AG04449 (cell line): ENCODE measurements at regions not wholly inside any gene's neighbourhood (a gene's known extent, or its start where the extent isn't known, plus 50 kb on each side); places are given as distances from the start of the nearest gene placed in this dataset.

Source experiments
- CTCF ChIA-PET: fragments of 350-600 bp; formaldehyde crosslinking; extraction: SDS; loops from one replicate; lab custom pipeline; 2021; ENCODE audit warnings: antibody characterized with exemption; lab: Yijun Ruan, JAX
- POLR2A ChIA-PET: fragments of 400-600, 350-600 bp; formaldehyde crosslinking; extraction: SDS; loops from one replicate; lab custom pipeline; 2020; ENCODE audit warnings: antibody characterized with exemption, inconsistent platforms; lab: Yijun Ruan, JAX
- DNase-seq: peaks from one replicate; pipeline ENCODE4 v3.0.0-alpha.2; 2010; ENCODE audit warnings: low read depth, low spot score
- H3K4me3 ChIP-seq: 2 replicates; pipeline ENCODE4 v1.5.1; 2011; ENCODE audit warnings: low read depth, mild to moderate bottlenecking, control low read depth, low read length
- TF ChIP-seq, protein P1 (sequence below): IDR thresholded peaks from one replicate; pipeline ENCODE4 v1.5.1; 2011; ENCODE audit warnings: mild to moderate bottlenecking, moderate library complexity, low read length, control low read depth, inconsistent platforms; ENCODE audit not compliant: insufficient read depth; ENCODE audit errors: missing control alignments

DNA sequence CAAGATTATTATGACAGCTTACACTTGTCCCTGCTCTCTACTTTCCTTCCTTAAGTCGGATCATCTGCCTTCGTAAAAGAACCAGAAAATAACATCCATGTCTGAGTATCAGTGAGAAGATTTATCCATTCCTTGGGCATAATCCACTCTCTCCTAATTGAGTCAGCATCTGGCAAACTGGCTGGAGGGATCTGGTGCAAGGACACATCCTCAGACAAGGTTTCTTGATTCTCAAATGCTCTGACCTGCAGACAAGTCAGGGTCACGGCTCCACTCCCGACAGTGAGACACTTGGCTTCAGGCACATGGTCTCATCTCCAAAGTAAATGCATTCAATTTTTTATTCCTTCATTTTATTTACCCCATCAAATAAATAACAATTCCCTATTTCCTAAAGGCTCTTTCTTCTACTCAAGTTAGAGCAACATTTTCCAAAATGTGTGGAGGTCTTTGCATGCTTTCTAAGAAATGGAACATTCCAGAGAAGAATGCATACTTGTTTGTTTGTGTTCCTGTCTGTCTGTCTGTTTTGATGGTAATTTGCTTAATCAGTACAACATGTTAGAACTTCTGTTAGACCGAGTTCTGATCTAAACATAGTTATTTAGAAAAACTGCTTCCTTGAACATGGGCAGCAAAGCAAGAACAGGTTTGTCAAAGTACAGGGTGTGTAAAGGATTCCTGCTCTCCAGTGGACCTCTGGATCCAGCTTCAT lies 246.9 kb downstream of the IRS1 start:
- TF ChIP-seq, protein P1, sequence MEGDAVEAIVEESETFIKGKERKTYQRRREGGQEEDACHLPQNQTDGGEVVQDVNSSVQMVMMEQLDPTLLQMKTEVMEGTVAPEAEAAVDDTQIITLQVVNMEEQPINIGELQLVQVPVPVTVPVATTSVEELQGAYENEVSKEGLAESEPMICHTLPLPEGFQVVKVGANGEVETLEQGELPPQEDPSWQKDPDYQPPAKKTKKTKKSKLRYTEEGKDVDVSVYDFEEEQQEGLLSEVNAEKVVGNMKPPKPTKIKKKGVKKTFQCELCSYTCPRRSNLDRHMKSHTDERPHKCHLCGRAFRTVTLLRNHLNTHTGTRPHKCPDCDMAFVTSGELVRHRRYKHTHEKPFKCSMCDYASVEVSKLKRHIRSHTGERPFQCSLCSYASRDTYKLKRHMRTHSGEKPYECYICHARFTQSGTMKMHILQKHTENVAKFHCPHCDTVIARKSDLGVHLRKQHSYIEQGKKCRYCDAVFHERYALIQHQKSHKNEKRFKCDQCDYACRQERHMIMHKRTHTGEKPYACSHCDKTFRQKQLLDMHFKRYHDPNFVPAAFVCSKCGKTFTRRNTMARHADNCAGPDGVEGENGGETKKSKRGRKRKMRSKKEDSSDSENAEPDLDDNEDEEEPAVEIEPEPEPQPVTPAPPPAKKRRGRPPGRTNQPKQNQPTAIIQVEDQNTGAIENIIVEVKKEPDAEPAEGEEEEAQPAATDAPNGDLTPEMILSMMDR, result no peak
- H3K4me3 ChIP-seq, result no peak overlapping the region
- POLR2A ChIA-PET, result no interaction called here
- CTCF ChIA-PET, result no interaction called here
- no peak for DNase-seq

DNA sequence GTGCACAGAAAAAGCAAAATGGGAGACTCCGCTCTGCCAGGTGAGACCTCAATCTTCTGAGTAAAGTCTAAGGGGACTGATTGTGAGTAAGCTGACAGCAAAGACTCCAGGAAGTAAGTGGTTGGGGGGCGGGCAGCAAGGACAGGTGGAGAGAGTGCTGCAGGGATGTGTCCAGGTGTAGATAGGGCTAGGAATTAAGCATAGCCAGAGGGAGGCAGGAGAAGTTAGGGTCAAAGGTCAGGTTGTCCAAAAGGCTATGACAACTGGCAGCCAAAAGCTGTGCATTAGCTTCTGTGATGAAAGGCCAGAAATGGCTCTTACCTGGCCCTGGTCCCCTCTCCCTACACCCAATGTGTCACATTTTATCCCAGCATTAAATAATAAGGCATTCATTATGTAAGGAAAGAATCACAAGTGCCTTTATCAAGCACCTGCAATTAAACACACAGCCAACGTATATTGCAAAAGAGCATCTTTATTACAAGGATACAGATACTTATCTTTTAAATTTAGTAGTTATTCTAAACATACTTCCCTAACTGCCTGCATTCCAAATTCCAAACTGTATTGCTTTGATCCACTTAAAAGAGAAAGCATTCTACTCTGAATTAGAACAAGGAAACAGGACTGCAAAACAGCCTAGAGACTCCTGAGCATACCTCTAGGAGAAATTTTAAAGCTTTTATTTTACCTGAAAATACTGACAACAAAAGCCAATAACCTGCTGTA lies 247.9 kb downstream of the IRS1 start:
- no peak overlapping the region for H3K4me3 ChIP-seq
- CTCF ChIA-PET, result no interaction called here
- POLR2A ChIA-PET, result no interaction called here
- no peak for DNase-seq
- TF ChIP-seq, protein P1, result no peak

DNA sequence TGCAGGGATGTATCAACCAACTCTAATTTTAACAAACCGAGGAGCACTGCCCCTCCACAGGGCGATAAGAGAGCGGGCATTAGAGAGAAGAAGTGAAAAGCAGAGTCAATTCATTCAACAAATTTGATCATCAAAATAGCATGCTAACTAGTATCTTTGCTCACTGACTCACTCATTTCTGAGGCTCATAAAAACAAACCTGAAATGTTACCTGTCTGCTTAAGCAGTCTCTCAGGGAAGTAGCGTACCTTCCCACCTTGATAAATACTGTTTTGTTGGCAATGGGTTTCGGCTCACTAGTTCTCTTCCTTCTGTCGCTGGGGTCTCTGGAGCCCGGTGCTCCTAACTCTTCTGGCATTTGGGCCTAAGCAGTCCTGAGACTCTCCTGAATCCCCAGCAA lies 248.8 kb downstream of the IRS1 start:
- POLR2A ChIA-PET, result no interaction called here
- TF ChIP-seq, protein P1, result no peak
- H3K4me3 ChIP-seq, result no peak overlapping the region
- no peak for DNase-seq
- CTCF ChIA-PET, result no interaction called here

DNA sequence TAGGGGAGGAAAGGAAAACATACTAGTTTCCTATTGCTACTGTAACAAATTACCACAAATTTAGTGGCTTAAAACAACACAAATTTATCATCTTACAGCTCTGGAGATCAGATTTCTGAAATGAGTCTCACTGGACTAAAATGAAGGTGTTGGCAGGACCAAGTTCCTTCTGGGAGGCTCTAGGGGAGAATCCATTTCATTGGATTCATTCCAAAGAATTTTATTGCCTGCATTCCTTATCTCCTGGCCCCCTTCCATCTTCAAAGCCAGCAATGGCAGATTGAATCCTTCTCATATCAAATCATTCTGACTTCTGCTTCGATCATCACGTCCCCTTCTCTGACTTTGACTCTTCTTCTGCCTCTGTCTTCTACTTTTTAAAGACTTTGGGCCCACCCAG lies 250.9 kb downstream of the IRS1 start:
- TF ChIP-seq, protein P1, result no peak
- no peak for DNase-seq
- ChIA-PET CTCF (interaction anchor here (0.8 kb wide), 1 partner anchor 9 kb away, joined by 3 read pairs; no protein-coding TSS in a partner anchor), POLR2A (no interaction called here)
- no peak overlapping the region for H3K4me3 ChIP-seq

DNA sequence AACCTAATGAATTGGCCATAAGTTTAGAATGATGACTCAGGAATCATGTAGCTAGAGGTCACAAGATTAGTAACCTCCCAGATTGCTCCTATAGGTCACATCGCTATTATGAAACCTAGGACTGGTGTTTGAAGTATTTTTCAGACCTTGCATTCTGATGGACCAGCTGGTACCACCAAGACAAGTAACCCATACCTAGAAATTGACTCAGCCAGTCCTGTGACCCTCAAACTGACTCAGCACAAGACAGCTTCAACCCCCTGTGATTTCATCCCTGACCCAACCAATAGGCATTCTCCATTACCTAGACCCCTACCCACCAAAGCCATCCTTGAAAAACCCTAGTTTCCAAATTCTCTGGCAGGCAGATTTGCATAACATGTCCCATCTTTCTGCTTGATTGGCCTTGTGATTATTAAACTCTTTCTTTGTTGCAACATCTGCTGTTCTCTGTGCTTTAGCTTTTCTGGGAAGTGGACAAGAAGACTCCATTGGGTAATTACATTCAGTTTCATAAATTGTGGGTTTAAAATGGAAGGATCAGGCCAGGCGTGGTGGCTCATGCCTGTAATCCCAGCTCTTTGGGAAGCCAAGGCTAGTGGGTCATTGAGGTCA lies 254.9 kb downstream of the IRS1 start:
- ChIA-PET POLR2A (no interaction called here), CTCF (no interaction called here)
- no peak overlapping the region for H3K4me3 ChIP-seq
- TF ChIP-seq, protein P1, result no peak
- no peak for DNase-seq

DNA sequence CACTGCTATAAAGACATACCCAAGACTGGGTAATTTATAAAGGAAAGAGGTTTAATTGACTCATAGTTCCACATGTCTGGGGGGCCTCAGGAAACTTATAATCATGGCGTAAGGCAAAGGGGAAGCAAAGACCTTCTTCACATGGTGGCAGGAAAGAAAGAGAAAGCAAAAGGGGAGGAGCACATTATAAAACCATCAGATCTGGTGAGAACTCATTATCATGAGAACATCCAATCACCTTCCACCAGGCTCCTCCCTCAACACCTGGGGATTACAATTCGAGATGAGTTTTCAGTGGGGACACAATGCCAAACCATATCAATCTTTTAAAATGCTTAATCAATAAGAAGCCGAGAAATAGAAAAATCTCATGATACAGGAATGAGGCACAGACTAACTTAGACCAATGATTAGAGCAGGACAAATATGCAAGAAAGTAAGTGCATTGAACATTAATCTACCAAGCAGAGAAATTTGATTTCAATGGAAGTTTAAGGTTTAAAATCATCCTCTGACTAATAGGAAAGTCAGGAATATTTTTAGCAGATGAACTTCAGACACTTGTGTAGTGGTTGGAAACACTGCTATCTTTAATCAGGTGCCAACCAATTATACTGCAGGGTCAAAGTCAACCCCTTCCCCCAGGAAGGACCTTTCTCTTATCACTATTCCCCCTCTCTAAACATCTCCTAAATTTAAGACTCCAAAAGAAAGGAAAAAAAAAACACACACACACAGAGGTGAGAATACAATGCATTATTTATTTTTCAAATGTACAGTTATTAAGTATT lies 259.2 kb downstream of the IRS1 start:
- DNase-seq, result no peak
- ChIA-PET CTCF (interaction anchor here (0.6 kb wide), 1 partner anchor 21 kb away, joined by 5 read pairs; no protein-coding TSS in a partner anchor), POLR2A (no interaction called here)
- TF ChIP-seq, protein P1, result no peak
- no peak overlapping the region for H3K4me3 ChIP-seq
